ENCODE measurements at regions not wholly inside any gene's neighbourhood (a gene's known extent, or its start where the extent isn't known, plus 50 kb on each side); places are given as distances from the start of the nearest gene placed in this dataset.

GRCh38 chrY:8358161-8358560, 979.1 kb upstream of the TSPY4 start:
- Mint-ChIP-seq H3K4me3 (no peak overlapping the region), H3K36me3 (ENCODE audit: low read depth) (no peaks in the 10 kb centered on the region), H3K9me3 (no peaks in the 10 kb centered on the region), H3K27ac (no peak overlapping the region), H3K27me3 (no peaks in the 10 kb centered on the region), H3K4me1 (ENCODE audit: low read depth) (no peaks in the 10 kb centered on the region)

GRCh38 chrY:8361715-8362114, 975.5 kb upstream of the TSPY4 start:
- Mint-ChIP-seq H3K4me3 (no peak overlapping the region), H3K9me3 (no peaks in the 10 kb centered on the region), H3K27me3 (no peaks in the 10 kb centered on the region), H3K36me3 (ENCODE audit: low read depth) (no peaks in the 10 kb centered on the region), H3K27ac (no peak overlapping the region), H3K4me1 (ENCODE audit: low read depth) (no peaks in the 10 kb centered on the region)

- Mint-ChIP-seq H3K4me1 (ENCODE audit: low read depth) (no peaks in the 10 kb centered on the region), H3K27me3 (no peaks in the 10 kb centered on the region), H3K36me3 (ENCODE audit: low read depth) (no peaks in the 10 kb centered on the region), H3K9me3 (no peaks in the 10 kb centered on the region), H3K4me3 (no peak overlapping the region), H3K27ac (no peak overlapping the region)
These were observed 959.8 kb upstream of the TSPY4 start for GRCh38 chrY:8377491-8377890.

- Mint-ChIP-seq H3K27ac (no peak overlapping the region), H3K4me3 (no peak overlapping the region), H3K36me3 (ENCODE audit: low read depth) (no peaks in the 10 kb centered on the region), H3K27me3 (no peaks in the 10 kb centered on the region), H3K9me3 (no peaks in the 10 kb centered on the region), H3K4me1 (ENCODE audit: low read depth) (no peaks in the 10 kb centered on the region)
These were observed 957.5 kb upstream of the TSPY4 start for GRCh38 chrY:8379800-8380199.

GRCh38 chrY:8381425-8381824, 955.8 kb upstream of the TSPY4 start:
- Mint-ChIP-seq H3K27me3 (no peaks in the 10 kb centered on the region), H3K4me1 (ENCODE audit: low read depth) (no peaks in the 10 kb centered on the region), H3K4me3 (no peak overlapping the region), H3K9me3 (no peaks in the 10 kb centered on the region), H3K27ac (no peak overlapping the region), H3K36me3 (ENCODE audit: low read depth) (no peaks in the 10 kb centered on the region)

- no peaks in the 10 kb centered on the region for H3K27me3 Mint-ChIP-seq
- no peaks in the 10 kb centered on the region for H3K4me1 Mint-ChIP-seq (ENCODE audit: low read depth)
- no peak overlapping the region for H3K4me3 Mint-ChIP-seq
- H3K9me3 Mint-ChIP-seq = no peaks in the 10 kb centered on the region
- no peak overlapping the region for H3K27ac Mint-ChIP-seq
- H3K36me3 Mint-ChIP-seq (ENCODE audit: low read depth) = no peaks in the 10 kb centered on the region
These were observed 951.2 kb upstream of the TSPY4 start for GRCh38 chrY:8386053-8386452.

GRCh38 chrY:8388512-8388911, 948.8 kb upstream of the TSPY4 start:
- Mint-ChIP-seq H3K27me3 (no peaks in the 10 kb centered on the region), H3K36me3 (ENCODE audit: low read depth) (no peaks in the 10 kb centered on the region), H3K4me1 (ENCODE audit: low read depth) (no peaks in the 10 kb centered on the region), H3K4me3 (no peak overlapping the region), H3K27ac (no peak overlapping the region), H3K9me3 (no peaks in the 10 kb centered on the region)

GRCh38 chrY:8390310-8390709, 947.0 kb upstream of the TSPY4 start:
- Mint-ChIP-seq H3K36me3 (ENCODE audit: low read depth) (no peaks in the 10 kb centered on the region), H3K27me3 (no peaks in the 10 kb centered on the region), H3K9me3 (no peaks in the 10 kb centered on the region), H3K27ac (no peak overlapping the region), H3K4me3 (no peak overlapping the region), H3K4me1 (ENCODE audit: low read depth) (no peaks in the 10 kb centered on the region)

- Mint-ChIP-seq H3K4me1 (ENCODE audit: low read depth) (no peaks in the 10 kb centered on the region), H3K9me3 (no peaks in the 10 kb centered on the region), H3K27me3 (no peaks in the 10 kb centered on the region), H3K27ac (no peak overlapping the region), H3K36me3 (ENCODE audit: low read depth) (no peaks in the 10 kb centered on the region), H3K4me3 (no peak overlapping the region)
These were observed 944.0 kb upstream of the TSPY4 start for GRCh38 chrY:8393246-8393645.

GRCh38 chrY:8422906-8423305, 914.4 kb upstream of the TSPY4 start:
- no peaks in the 10 kb centered on the region for H3K36me3 Mint-ChIP-seq (ENCODE audit: low read depth)
- no peak overlapping the region for H3K4me3 Mint-ChIP-seq
- H3K27me3 Mint-ChIP-seq = no peaks in the 10 kb centered on the region
- H3K4me1 Mint-ChIP-seq (ENCODE audit: low read depth) = no peaks in the 10 kb centered on the region
- no peak overlapping the region for H3K27ac Mint-ChIP-seq
- H3K9me3 Mint-ChIP-seq = no peaks in the 10 kb centered on the region

GRCh38 chrY:8426433-8426832, 910.8 kb upstream of the TSPY4 start:
- no peak overlapping the region for H3K27ac Mint-ChIP-seq
- no peak overlapping the region for H3K4me3 Mint-ChIP-seq
- H3K27me3 Mint-ChIP-seq = no peaks in the 10 kb centered on the region
- no peaks in the 10 kb centered on the region for H3K9me3 Mint-ChIP-seq
- no peaks in the 10 kb centered on the region for H3K4me1 Mint-ChIP-seq (ENCODE audit: low read depth)
- H3K36me3 Mint-ChIP-seq (ENCODE audit: low read depth) = no peaks in the 10 kb centered on the region

- no peaks in the 10 kb centered on the region for H3K4me1 Mint-ChIP-seq (ENCODE audit: low read depth)
- no peak overlapping the region for H3K4me3 Mint-ChIP-seq
- H3K27ac Mint-ChIP-seq = no peak overlapping the region
- no peaks in the 10 kb centered on the region for H3K27me3 Mint-ChIP-seq
- no peaks in the 10 kb centered on the region for H3K36me3 Mint-ChIP-seq (ENCODE audit: low read depth)
- H3K9me3 Mint-ChIP-seq = no peaks in the 10 kb centered on the region
These were observed 899.8 kb upstream of the TSPY4 start for GRCh38 chrY:8437510-8437909.

- Mint-ChIP-seq H3K36me3 (ENCODE audit: low read depth) (no peaks in the 10 kb centered on the region), H3K9me3 (no peaks in the 10 kb centered on the region), H3K4me3 (no peak overlapping the region), H3K27me3 (no peaks in the 10 kb centered on the region), H3K4me1 (ENCODE audit: low read depth) (no peaks in the 10 kb centered on the region), H3K27ac (no peak overlapping the region)
These were observed 895.2 kb upstream of the TSPY4 start for GRCh38 chrY:8442097-8442496.

GRCh38 chrY:8452963-8453362, 884.3 kb upstream of the TSPY4 start:
- no peaks in the 10 kb centered on the region for H3K4me1 Mint-ChIP-seq (ENCODE audit: low read depth)
- no peak overlapping the region for H3K4me3 Mint-ChIP-seq
- H3K9me3 Mint-ChIP-seq = no peaks in the 10 kb centered on the region
- no peak overlapping the region for H3K27ac Mint-ChIP-seq
- no peaks in the 10 kb centered on the region for H3K36me3 Mint-ChIP-seq (ENCODE audit: low read depth)
- peaks cover 3% of the 10 kb centered on the region for H3K27me3 Mint-ChIP-seq

GRCh38 chrY:8466813-8467212, 870.5 kb upstream of the TSPY4 start:
- Mint-ChIP-seq H3K36me3 (ENCODE audit: low read depth) (no peaks in the 10 kb centered on the region), H3K27me3 (no peaks in the 10 kb centered on the region), H3K27ac (no peak overlapping the region), H3K4me3 (no peak overlapping the region), H3K9me3 (no peaks in the 10 kb centered on the region), H3K4me1 (ENCODE audit: low read depth) (no peaks in the 10 kb centered on the region)

GRCh38 chrY:8470249-8470648, 867.0 kb upstream of the TSPY4 start:
- Mint-ChIP-seq H3K36me3 (ENCODE audit: low read depth) (no peaks in the 10 kb centered on the region), H3K9me3 (no peaks in the 10 kb centered on the region), H3K27me3 (no peaks in the 10 kb centered on the region), H3K27ac (no peak overlapping the region), H3K4me3 (no peak overlapping the region), H3K4me1 (ENCODE audit: low read depth) (no peaks in the 10 kb centered on the region)

- Mint-ChIP-seq H3K9me3 (no peaks in the 10 kb centered on the region), H3K4me1 (ENCODE audit: low read depth) (no peaks in the 10 kb centered on the region), H3K36me3 (ENCODE audit: low read depth) (no peaks in the 10 kb centered on the region), H3K4me3 (no peak overlapping the region), H3K27me3 (no peaks in the 10 kb centered on the region), H3K27ac (no peak overlapping the region)
These were observed 858.1 kb upstream of the TSPY4 start for GRCh38 chrY:8479141-8479540.
